A549 (cell line): ENCODE measurements at regions not wholly inside any gene's neighbourhood (a gene's known extent, or its start where the extent isn't known, plus 50 kb on each side); places are given as distances from the start of the nearest gene placed in this dataset.

Experiments
- ATAC-seq, 2 experiments: fragments of 200-7000 bp in 1 of 2; fragments of >200 bp in 1 of 2; cut with Nextera tagmentation in 1 of 2; cut with Tn5 transposase in 1 of 2; 3 replicates each; pipeline versions ENCODE4 v1.8.0 to v1.9.1; 2018 to 2020; ENCODE audit warnings: mild to moderate bottlenecking in 1 of 2, moderate library complexity in 1 of 2
- CTCF ChIA-PET: fragments of 300-600 bp; sonication (Branson Sonifier 250); formaldehyde crosslinking; extraction: SDS; loops from one replicate; lab custom pipeline; 2021; ENCODE audit warnings: antibody characterized with exemption, inconsistent platforms; lab: Yijun Ruan, JAX
- POLR2A ChIA-PET: fragments of 350-600 bp; formaldehyde crosslinking; extraction: SDS; loops from one replicate; lab custom pipeline; 2021; ENCODE audit warnings: antibody characterized with exemption, inconsistent platforms; lab: Yijun Ruan, JAX
- DNase-seq, 2 experiments: peaks; one replicate each; pipeline versions ENCODE4 v3.0.0 to v3.0.0-alpha.2; 2011 to 2016; ENCODE audit warnings: low read depth in 1 of 2, low spot score in 1 of 2
- FAIRE-seq: peaks from 2 replicates; lab custom pipeline; 2011; peaks lifted over from hg19 to GRCh38; lab: Jason Lieb, UNC
- H3K27ac ChIP-seq, 2 experiments: fragments of >200 bp; sonication (Bioruptor Twin); formaldehyde crosslinking; 3 replicates each; pipeline ENCODE4 v1.5.1; 2016 to 2017
- H3K4me1 ChIP-seq: fragments of >200 bp; sonication (Bioruptor Twin); formaldehyde crosslinking; 3 replicates; pipeline ENCODE4 v1.6.1; 2016
- H3K4me2 ChIP-seq: fragments of >200 bp; sonication (Bioruptor Twin); formaldehyde crosslinking; 3 replicates; pipeline ENCODE4 v1.6.1; 2016
- H3K4me3 ChIP-seq: fragments of >200 bp; sonication (Bioruptor Twin); formaldehyde crosslinking; 3 replicates; pipeline ENCODE4 v1.5.1; 2016
- H3K9me3 ChIP-seq: fragments of >200 bp; sonication (Bioruptor Twin); formaldehyde crosslinking; 3 replicates; pipeline ENCODE4 v1.6.1; 2016
- ATOH8 ChIP-seq: fragments of 250-450 bp; sonication (Bioruptor Pico); IDR thresholded peaks from 2 replicates; pipeline ENCODE4 v1.5.0; 2020; ENCODE audit warnings: low read depth, mild to moderate bottlenecking, moderate library complexity
- EHMT2 ChIP-seq: fragments of 200-600 bp; sonication (generic); IDR thresholded peaks from 2 replicates; pipeline ENCODE4 v1.6.1; 2016; ENCODE audit warnings: antibody characterized with exemption, low read depth, mild to moderate bottlenecking, moderate library complexity
- ELK1 ChIP-seq: fragments of 150-350 bp; IDR thresholded peaks from 2 replicates; pipeline ENCODE4 v1.6.1; 2014; ENCODE audit warnings: low read depth, mild to moderate bottlenecking, low read length
- FOSB ChIP-seq: fragments of 250-450 bp; sonication (Bioruptor Pico); IDR thresholded peaks from 2 replicates; pipeline ENCODE4 v1.5.0; 2020; ENCODE audit warnings: mild to moderate bottlenecking, moderate library complexity
- FOSL2 ChIP-seq, 2 experiments: fragments of 450-650 bp in 1 of 2; fragments of >200 bp in 1 of 2; sonication (Bioruptor Twin) in 1 of 2; formaldehyde crosslinking; IDR thresholded peaks; 2 replicates each; pipeline versions ENCODE4 v1.5.0 to v1.6.1; 2016 to 2020; ENCODE audit warnings: mild to moderate bottlenecking in 1 of 2, moderate library complexity in 1 of 2
- FOXS1 ChIP-seq: fragments of 250-450 bp; sonication (Bioruptor Pico); IDR thresholded peaks from 2 replicates; pipeline ENCODE4 v1.5.0; 2020; ENCODE audit warnings: mild to moderate bottlenecking, moderate library complexity
- GATA3 ChIP-seq: IDR thresholded peaks from 2 replicates; pipeline ENCODE4 v1.6.1; 2012; ENCODE audit warnings: borderline replicate concordance
- HEYL ChIP-seq: fragments of 250-450 bp; sonication (Bioruptor Pico); IDR thresholded peaks from 2 replicates; pipeline ENCODE4 v1.8.0; 2021; ENCODE audit warnings: mild to moderate bottlenecking, moderate library complexity
- HMGXB4 ChIP-seq: fragments of 250-450 bp; sonication (Bioruptor Pico); IDR thresholded peaks from 2 replicates; pipeline ENCODE4 v1.5.0; 2021; ENCODE audit warnings: mild to moderate bottlenecking, moderate library complexity, borderline replicate concordance
- JUN ChIP-seq, 2 experiments: fragments of >200 bp; sonication (Bioruptor Twin); formaldehyde crosslinking; IDR thresholded peaks; 2 replicates in 1 of 2; 3 replicates in 1 of 2; pipeline ENCODE4 v1.6.1; 2016 to 2017
- JUNB ChIP-seq: fragments of >200 bp; sonication (Bioruptor Twin); formaldehyde crosslinking; IDR thresholded peaks from 2 replicates; pipeline ENCODE4 v1.6.1; 2016
- KDM1A ChIP-seq: fragments of 200-600 bp; sonication (generic); IDR thresholded peaks from 2 replicates; pipeline ENCODE4 v1.6.1; 2016; ENCODE audit warnings: low read depth, mild to moderate bottlenecking
- MAX ChIP-seq: IDR thresholded peaks from 2 replicates; pipeline ENCODE4 v1.6.1; 2012
- MYC ChIP-seq: IDR thresholded peaks from 2 replicates; pipeline ENCODE4 v1.6.1; 2012; ENCODE audit warnings: mild to moderate bottlenecking, inconsistent platforms, low read length, improper control_type of control experiment, borderline replicate concordance
- NR3C1 ChIP-seq: fragments of >200 bp; sonication (Bioruptor Twin); formaldehyde crosslinking; IDR thresholded peaks from 3 replicates; pipeline ENCODE4 v1.6.1; 2017
- PHF8 ChIP-seq: fragments of 200-600 bp; sonication (generic); IDR thresholded peaks from 2 replicates; pipeline ENCODE4 v1.6.1; 2016; ENCODE audit warnings: low read depth, mild to moderate bottlenecking, antibody characterized with exemption, moderate library complexity, borderline replicate concordance
- RCOR1 ChIP-seq: fragments of 150-350 bp; IDR thresholded peaks from 2 replicates; pipeline ENCODE4 v1.6.1; 2014; ENCODE audit warnings: antibody characterized with exemption, low read length, low read depth
- TP53 ChIP-seq: fragments of 250-450 bp; sonication (Bioruptor Pico); IDR thresholded peaks from 2 replicates; pipeline ENCODE4 v1.5.0; 2021; ENCODE audit warnings: mild to moderate bottlenecking, moderate library complexity
- USF2 ChIP-seq: fragments of 450-650 bp; IDR thresholded peaks from 2 replicates; pipeline ENCODE4 v1.6.1; 2014; ENCODE audit warnings: antibody characterized with exemption
- ZSCAN20 ChIP-seq: fragments of 250-450 bp; sonication (Bioruptor Pico); IDR thresholded peaks from 2 replicates; pipeline ENCODE4 v1.8.0; 2022; ENCODE audit warnings: mild to moderate bottlenecking, moderate library complexity
- WGBS: methylation state at CpG from one replicate; pipeline ENCODE4 v1.1.6; 2017; ENCODE audit errors: missing lambda C conversion rate; 5-methylcytosine and 5-hydroxymethylcytosine counted together

GRCh38 chr9:108543251-108543778, 312.5 kb downstream of the ACTL7B start:
- peak; percentile 83 to 90 for ATAC-seq
- H3K27ac ChIP-seq, result peak overlapping the region in 1 of 2 experiments; percentile 27; a peak in 2 of 6 replicates
- TF ChIP-seq GATA3 (peak; percentile 38; the same call in 1 of the 2 replicates), FOSL2 (IDR thresholded peaks at IDR 0.05) (0 out of 2 replicates have a peak, but pooled peaks have one; percentile 24), FOSL2 (CRISPR knock-in tag; IDR thresholded peaks at IDR 0.05) (peak; percentile 42; the same call in 1 of the 2 replicates), HMGXB4 (no peak), MYC (peak; percentile 38; the same call in 1 of the 2 replicates), ELK1 (no peak), MAX (peak; percentile 31; the same call in 1 of the 2 replicates)
- TF ChIP-seq, all 56 proteins: peak for 4
- DNase-seq, result peak; percentile 68 to 82
- Histone ChIP-seq H3K4me3 (no peak overlapping the region), H3K9me3 (no peaks in the 10 kb centered on the region), H3K4me1 (peaks cover 11% of the 10 kb centered on the region), H3K4me2 (peak overlapping the region; percentile 39)
- FAIRE-seq, result no peak
- ChIA-PET CTCF (interaction anchor here (1.0 to 3.0 kb wide), 5 partner anchors 15 to 1059 kb away, joined by 3 to 11 read pairs (median 6); no protein-coding TSS in a partner anchor), POLR2A (no interaction called here)
- 5% methylated on average over 5 of the region's 5 CpGs for WGBS

- H3K27ac ChIP-seq, result no peak overlapping the region
- H3K9me3 ChIP-seq, result no peaks in the 10 kb centered on the region
- TF ChIP-seq MAX (no peak), KDM1A (no peak), ELK1 (no peak), HMGXB4 (no peak), PHF8 (no peak), USF2 (no peak), FOXS1 (CRISPR knock-in tag) (no peak), TP53 (CRISPR knock-in tag) (no peak), JUN (IDR thresholded peaks at IDR 0.05) (no peak), EHMT2 (no peak), NR3C1 (no peak), RCOR1 (no peak), ZSCAN20 (no peak), HEYL (no peak), ATOH8 (CRISPR knock-in tag) (no peak), JUNB (no peak), FOSB (no peak)
- CTCF ChIA-PET, result interaction anchor here (1.2 to 5.5 kb wide), 4 partner anchors 11 to 1050 kb away, joined by 3 to 30 read pairs (median 4); no protein-coding TSS in a partner anchor
- no peak overlapping the region for H3K4me2 ChIP-seq
- peaks cover 1% of the 10 kb centered on the region; the same call in 2 of the 3 replicates for H3K4me1 ChIP-seq
- no peak for FAIRE-seq
- POLR2A ChIA-PET, result no interaction called here
- DNase-seq, result no peak
- no peak for ATAC-seq
- 64% methylated on average over 7 of the region's 7 CpGs for WGBS
- no peak overlapping the region for H3K4me3 ChIP-seq
These were observed 318.0 kb downstream of the ACTL7B start for GRCh38 chr9:108537756-108538155.
